NCI-H510A treated with DMSO at 0.1 percent for 48 hours (cell line): ENCODE measurements at regions not wholly inside any gene's neighbourhood (a gene's known extent, or its start where the extent isn't known, plus 50 kb on each side); places are given as distances from the start of the nearest gene placed in this dataset.
A peak's percentile ranks its signal among the peaks of the same experiment; 100 is the strongest.

Experiments
- DNase-seq: peaks from one replicate; lab custom pipeline; 2025; lab: John Stamatoyannopoulos, UW

GRCh38 chr5:174590820-174591219 lies 133.6 kb upstream of the MSX2 start:
- no peak for DNase-seq

- DNase-seq, result no peak
Measured at GRCh38 chr5:174596429-174596828, 128.0 kb upstream of the MSX2 start.

- DNase-seq, result no peak
Measured at GRCh38 chr5:174599992-174600391, 124.4 kb upstream of the MSX2 start.

- no peak for DNase-seq
Measured at GRCh38 chr5:174601946-174602345, 122.4 kb upstream of the MSX2 start.

GRCh38 chr5:174606153-174606552 lies 118.2 kb upstream of the MSX2 start:
- no peak for DNase-seq

- no peak for DNase-seq
Measured at GRCh38 chr5:174606646-174607045, 117.7 kb upstream of the MSX2 start.

GRCh38 chr5:174607205-174607604 lies 117.2 kb upstream of the MSX2 start:
- no peak for DNase-seq

- no peak for DNase-seq
Measured at GRCh38 chr5:174607916-174608315, 116.5 kb upstream of the MSX2 start.

GRCh38 chr5:174608631-174609097 lies 115.7 kb upstream of the MSX2 start:
- DNase-seq, result no peak

GRCh38 chr5:174609116-174609515 lies 115.3 kb upstream of the MSX2 start:
- DNase-seq, result no peak

GRCh38 chr5:174610968-174611367 lies 113.4 kb upstream of the MSX2 start:
- no peak for DNase-seq

GRCh38 chr5:174612686-174613085 lies 111.7 kb upstream of the MSX2 start:
- DNase-seq, result no peak

GRCh38 chr5:174614500-174615135 lies 109.8 kb upstream of the MSX2 start:
- no peak for DNase-seq

- no peak for DNase-seq
Measured at GRCh38 chr5:174616036-174616435, 108.3 kb upstream of the MSX2 start.

- DNase-seq, result no peak
Measured at GRCh38 chr5:174617285-174617684, 107.1 kb upstream of the MSX2 start.

- DNase-seq, result no peak
Measured at GRCh38 chr5:174617910-174618309, 106.5 kb upstream of the MSX2 start.

GRCh38 chr5:174618589-174618988 lies 105.8 kb upstream of the MSX2 start:
- no peak for DNase-seq

- no peak for DNase-seq
Measured at GRCh38 chr5:174622067-174622466, 102.3 kb upstream of the MSX2 start.

- DNase-seq, result no peak
Measured at GRCh38 chr5:174623018-174623417, 101.4 kb upstream of the MSX2 start.

GRCh38 chr5:174623433-174624019 lies 100.9 kb upstream of the MSX2 start:
- DNase-seq, result peak; percentile 87

- no peak for DNase-seq
Measured at GRCh38 chr5:174624733-174625522, 99.5 kb upstream of the MSX2 start.

GRCh38 chr5:174625591-174626350 lies 98.6 kb upstream of the MSX2 start:
- DNase-seq, result no peak
